GM12875 (cell line): ENCODE measurements at regions not wholly inside any gene's neighbourhood (a gene's known extent, or its start where the extent isn't known, plus 50 kb on each side); places are given as distances from the start of the nearest gene placed in this dataset.
"Not testable (repeated sequence)": the region's sequence is repeated elsewhere in the genome, so short reads cannot be mapped to it uniquely, and the experiment has no call there.

Experiments
- H3K4me3 ChIP-seq: one replicate; pipeline ENCODE4 v1.5.1; 2011; ENCODE audit warnings: low read depth, low read length, control low read depth
- CTCF ChIP-seq: IDR thresholded peaks from 2 replicates; pipeline ENCODE4 v1.5.1; 2011; ENCODE audit warnings: low read depth, mild to moderate bottlenecking, control low read depth, inconsistent platforms, low read length, moderate library complexity, borderline replicate concordance; ENCODE audit not compliant: insufficient read depth

GRCh38 chr6:167404385-167405049, 79.6 kb downstream of the TTLL2 start:
- H3K4me3 ChIP-seq: no peak overlapping the region
- TF ChIP-seq CTCF: no peak

GRCh38 chr6:167405778-167406532, 81.1 kb downstream of the TTLL2 start:
- no peak overlapping the region for H3K4me3 ChIP-seq
- TF ChIP-seq CTCF: no peak

- not testable (repeated sequence) for H3K4me3 ChIP-seq
Observed at GRCh38 chr6:167406533-167407238, 81.8 kb downstream of the TTLL2 start.

GRCh38 chr6:167407239-167408064, 82.6 kb downstream of the TTLL2 start:
- no peak overlapping the region for H3K4me3 ChIP-seq
- TF ChIP-seq CTCF: no peak

- no peak for TF ChIP-seq CTCF
- no peak overlapping the region for H3K4me3 ChIP-seq
Observed at GRCh38 chr6:167408235-167408869, 83.5 kb downstream of the TTLL2 start.

- TF ChIP-seq CTCF: no peak
- no peak overlapping the region for H3K4me3 ChIP-seq
Observed at GRCh38 chr6:167409079-167409478, 84.2 kb downstream of the TTLL2 start.
